AG04450 (cell line): ENCODE measurements at regions not wholly inside any gene's neighbourhood (a gene's known extent, or its start where the extent isn't known, plus 50 kb on each side); places are given as distances from the start of the nearest gene placed in this dataset.
A peak's percentile ranks its signal among the peaks of the same experiment; 100 is the strongest.

Source experiments
- CTCF ChIA-PET: fragments of 300-600, 350-600 bp; formaldehyde crosslinking; extraction: SDS; loops from one replicate; lab custom pipeline; 2022; ENCODE audit warnings: antibody characterized with exemption, inconsistent platforms; lab: Charles Lee
- POLR2A ChIA-PET: fragments of 350-600 bp; formaldehyde crosslinking; extraction: SDS; loops from one replicate; lab custom pipeline; 2021; ENCODE audit warnings: antibody characterized with exemption, inconsistent platforms; lab: Yijun Ruan, JAX
- DNase-seq: peaks from one replicate; pipeline ENCODE4 v3.0.0-alpha.2; 2011; ENCODE audit warnings: low read depth, low spot score
- H3K27ac ChIP-seq: one replicate; pipeline ENCODE4 v1.5.1; 2012; ENCODE audit warnings: low read depth, low read length, control low read depth
- H3K27me3 ChIP-seq: one replicate; pipeline ENCODE4 v1.6.0; 2012; ENCODE audit warnings: low read length; ENCODE audit not compliant: control insufficient read depth, insufficient read depth
- H3K4me3 ChIP-seq: 2 replicates; pipeline ENCODE4 v1.5.1; 2011; ENCODE audit warnings: mild to moderate bottlenecking, low read depth, low read length, control low read depth
- H3K9me3 ChIP-seq: 2 replicates; pipeline ENCODE4 v1.5.1; 2012; ENCODE audit warnings: low read length; ENCODE audit not compliant: control insufficient read depth, insufficient read depth
- CTCF ChIP-seq: IDR thresholded peaks from 2 replicates; pipeline ENCODE4 v1.5.1; 2011; ENCODE audit warnings: low read depth, low read length, control low read depth, inconsistent platforms

- no peak for TF ChIP-seq CTCF
- H3K27me3 ChIP-seq: no peaks in the 10 kb centered on the region
- POLR2A ChIA-PET: no interaction called here
- H3K4me3 ChIP-seq: no peak overlapping the region
- no peak overlapping the region for H3K27ac ChIP-seq
- CTCF ChIA-PET: interaction anchor here (0.7 to 0.9 kb wide), 2 partner anchors 9 to 1207 kb away, joined by 3 read pairs; no protein-coding TSS in a partner anchor
- H3K9me3 ChIP-seq: no peaks in the 10 kb centered on the region
- no peak for DNase-seq
Measured at GRCh38 chr1:81424061-81424460, 376.7 kb upstream of the ADGRL2 start.

GRCh38 chr1:81420760-81421159 lies 380.0 kb upstream of the ADGRL2 start:
- no peak overlapping the region for H3K4me3 ChIP-seq
- DNase-seq: no peak
- no peak for TF ChIP-seq CTCF
- H3K27ac ChIP-seq: no peak overlapping the region
- POLR2A ChIA-PET: no interaction called here
- H3K9me3 ChIP-seq: no peaks in the 10 kb centered on the region
- CTCF ChIA-PET: no interaction called here
- H3K27me3 ChIP-seq: no peaks in the 10 kb centered on the region

- H3K9me3 ChIP-seq: no peaks in the 10 kb centered on the region
- no peak for DNase-seq
- POLR2A ChIA-PET: no interaction called here
- H3K4me3 ChIP-seq: no peak overlapping the region
- CTCF ChIA-PET: interaction anchor here (0.6 to 1.6 kb wide), 11 partner anchors 9 to 1196 kb away, joined by 3 to 6 read pairs (median 3); no protein-coding TSS in a partner anchor
- H3K27me3 ChIP-seq: no peaks in the 10 kb centered on the region
- no peak overlapping the region for H3K27ac ChIP-seq
- TF ChIP-seq CTCF: peak; percentile 53
Measured at GRCh38 chr1:81414488-81415015, 386.2 kb upstream of the ADGRL2 start.

- no peak overlapping the region for H3K4me3 ChIP-seq
- no peak for DNase-seq
- TF ChIP-seq CTCF: no peak
- no peaks in the 10 kb centered on the region for H3K9me3 ChIP-seq
- ChIA-PET POLR2A (no interaction called here), CTCF (interaction anchor here (0.6 to 2.0 kb wide), 3 partner anchors 10 to 348 kb away, joined by 3 to 5 read pairs (median 3); no protein-coding TSS in a partner anchor)
- no peaks in the 10 kb centered on the region for H3K27me3 ChIP-seq
- H3K27ac ChIP-seq: no peak overlapping the region
Measured at GRCh38 chr1:81412954-81413353, 387.8 kb upstream of the ADGRL2 start.

GRCh38 chr1:81410941-81411340 lies 389.8 kb upstream of the ADGRL2 start:
- H3K4me3 ChIP-seq: no peak overlapping the region
- TF ChIP-seq CTCF: no peak
- H3K27ac ChIP-seq: no peak overlapping the region
- ChIA-PET POLR2A (no interaction called here), CTCF (interaction anchor here (0.6 to 0.7 kb wide), 2 partner anchors 66 to 1554 kb away, joined by 6 to 7 read pairs; no protein-coding TSS in a partner anchor)
- H3K27me3 ChIP-seq: no peaks in the 10 kb centered on the region
- H3K9me3 ChIP-seq: no peaks in the 10 kb centered on the region
- DNase-seq: no peak
